ENCODE measurements at regions not wholly inside any gene's neighbourhood (a gene's known extent, or its start where the extent isn't known, plus 50 kb on each side); places are given as distances from the start of the nearest gene placed in this dataset.
A peak's percentile ranks its signal among the peaks of the same experiment; 100 is the strongest.
"Not testable (repeated sequence)": the region's sequence is repeated elsewhere in the genome, so short reads cannot be mapped to it uniquely, and the experiment has no call there.

GRCh38 chr11:33970984-33971466, 79.1 kb upstream of the LMO2 start:
- DNase-seq (ENCODE audit: low spot score): peak; percentile 2

GRCh38 chr11:33967451-33967850, 75.6 kb upstream of the LMO2 start:
- DNase-seq (ENCODE audit: low spot score): no peak

- DNase-seq (ENCODE audit: low spot score): no peak
Measured at GRCh38 chr11:33965032-33965431, 73.2 kb upstream of the LMO2 start.

- DNase-seq (ENCODE audit: low spot score): no peak
Measured at GRCh38 chr11:33959855-33960400, 68.1 kb upstream of the LMO2 start.

GRCh38 chr11:33957304-33957917, 65.5 kb upstream of the LMO2 start:
- DNase-seq (ENCODE audit: low spot score): no peak

- DNase-seq (ENCODE audit: low spot score): no peak
Measured at GRCh38 chr11:33956611-33957010, 64.7 kb upstream of the LMO2 start.

GRCh38 chr11:33953289-33953688, 61.4 kb upstream of the LMO2 start:
- no peak for DNase-seq (ENCODE audit: low spot score)

GRCh38 chr11:33952805-33953204, 60.9 kb upstream of the LMO2 start:
- DNase-seq (ENCODE audit: low spot score): no peak

GRCh38 chr11:33949252-33949913, 57.5 kb upstream of the LMO2 start:
- no peak for DNase-seq (ENCODE audit: low spot score)

- DNase-seq (ENCODE audit: low spot score): no peak
Measured at GRCh38 chr11:33948494-33948893, 56.6 kb upstream of the LMO2 start.

GRCh38 chr11:33947918-33948317, 56.0 kb upstream of the LMO2 start:
- DNase-seq (ENCODE audit: low spot score): not testable (repeated sequence)

GRCh38 chr11:33946930-33947329, 55.1 kb upstream of the LMO2 start:
- DNase-seq (ENCODE audit: low spot score): no peak

GRCh38 chr11:33945481-33946268, 53.8 kb upstream of the LMO2 start:
- no peak for DNase-seq (ENCODE audit: low spot score)

- DNase-seq (ENCODE audit: low spot score): no peak
Measured at GRCh38 chr11:33944693-33945424, 53.0 kb upstream of the LMO2 start.

GRCh38 chr11:33944345-33944692, 52.4 kb upstream of the LMO2 start:
- DNase-seq (ENCODE audit: low spot score): no peak

- DNase-seq (ENCODE audit: low spot score): no peak
Measured at GRCh38 chr11:33942954-33943353, 51.1 kb upstream of the LMO2 start.

GRCh38 chr11:33941637-33942160, 49.8 kb upstream of the LMO2 start:
- DNase-seq (ENCODE audit: low spot score): peak; percentile 3

Measured in CD4-positive, alpha-beta T cell treated with Interleukin-15 for 4 hours (primary cell).